A549 (cell line): ENCODE measurements at regions not wholly inside any gene's neighbourhood (a gene's known extent, or its start where the extent isn't known, plus 50 kb on each side); places are given as distances from the start of the nearest gene placed in this dataset.
A peak's percentile ranks its signal among the peaks of the same experiment; 100 is the strongest.

ENCODE experiments used
- BHLHE40 ChIP-seq: IDR thresholded peaks from 2 replicates; pipeline ENCODE4 v1.6.1; 2012; ENCODE audit warnings: low read depth, low read length, inconsistent platforms
- CHD2 ChIP-seq: fragments of 150-350 bp; IDR thresholded peaks from 2 replicates; pipeline ENCODE4 v1.6.1; 2014; ENCODE audit warnings: low read length; ENCODE audit not compliant: partially characterized antibody
- ESRRA ChIP-seq: fragments of 150-350 bp; IDR thresholded peaks from 2 replicates; pipeline ENCODE4 v1.6.1; 2014; ENCODE audit warnings: mild to moderate bottlenecking, low read length, borderline replicate concordance
- JUN ChIP-seq, 2 experiments: fragments of >200 bp; sonication (Bioruptor Twin); formaldehyde crosslinking; IDR thresholded peaks; 2 replicates in 1 of 2; 3 replicates in 1 of 2; pipeline ENCODE4 v1.6.1; 2016 to 2017
- KDM1A ChIP-seq: fragments of 200-600 bp; sonication (generic); IDR thresholded peaks from 2 replicates; pipeline ENCODE4 v1.6.1; 2016; ENCODE audit warnings: low read depth, mild to moderate bottlenecking
- KDM5A ChIP-seq: fragments of 200-600 bp; sonication (generic); IDR thresholded peaks from 2 replicates; pipeline ENCODE4 v1.6.1; 2016; ENCODE audit warnings: antibody characterized with exemption, mild to moderate bottlenecking
- MAFK ChIP-seq: fragments of 450-650 bp; IDR thresholded peaks from 2 replicates; pipeline ENCODE4 v1.6.1; 2014; ENCODE audit not compliant: partially characterized antibody
- NFE2L2 ChIP-seq: fragments of 150-350 bp; conservative IDR thresholded peaks from 2 replicates; pipeline ENCODE4 v1.6.1; 2014; ENCODE audit warnings: low read length
- POLR2A ChIP-seq: IDR thresholded peaks from 2 replicates; pipeline ENCODE4 v1.6.1; 2012; ENCODE audit warnings: mild to moderate bottlenecking, low read length
- SMC3 ChIP-seq: fragments of >200 bp; sonication (Bioruptor Twin); formaldehyde crosslinking; IDR thresholded peaks from 3 replicates; pipeline ENCODE4 v1.6.1; 2018; ENCODE audit warnings: inconsistent platforms
- TP53 ChIP-seq: fragments of 250-450 bp; sonication (Bioruptor Pico); IDR thresholded peaks from 2 replicates; pipeline ENCODE4 v1.5.0; 2021; ENCODE audit warnings: mild to moderate bottlenecking, moderate library complexity
- TF ChIP-seq, protein P1 (sequence below): fragments of >200 bp; sonication (Bioruptor Twin); formaldehyde crosslinking; IDR thresholded peaks from 3 replicates; pipeline ENCODE4 v1.5.1; 2016
- TF ChIP-seq, protein P2 (sequence below): fragments of 250-450 bp; sonication (Bioruptor Pico); IDR thresholded peaks from 2 replicates; pipeline ENCODE4 v1.5.0; 2021; ENCODE audit warnings: mild to moderate bottlenecking, moderate library complexity, borderline replicate concordance
- TF ChIP-seq, protein P3 (sequence below): IDR thresholded peaks from 2 replicates; pipeline ENCODE4 v1.6.1; 2012

DNA sequence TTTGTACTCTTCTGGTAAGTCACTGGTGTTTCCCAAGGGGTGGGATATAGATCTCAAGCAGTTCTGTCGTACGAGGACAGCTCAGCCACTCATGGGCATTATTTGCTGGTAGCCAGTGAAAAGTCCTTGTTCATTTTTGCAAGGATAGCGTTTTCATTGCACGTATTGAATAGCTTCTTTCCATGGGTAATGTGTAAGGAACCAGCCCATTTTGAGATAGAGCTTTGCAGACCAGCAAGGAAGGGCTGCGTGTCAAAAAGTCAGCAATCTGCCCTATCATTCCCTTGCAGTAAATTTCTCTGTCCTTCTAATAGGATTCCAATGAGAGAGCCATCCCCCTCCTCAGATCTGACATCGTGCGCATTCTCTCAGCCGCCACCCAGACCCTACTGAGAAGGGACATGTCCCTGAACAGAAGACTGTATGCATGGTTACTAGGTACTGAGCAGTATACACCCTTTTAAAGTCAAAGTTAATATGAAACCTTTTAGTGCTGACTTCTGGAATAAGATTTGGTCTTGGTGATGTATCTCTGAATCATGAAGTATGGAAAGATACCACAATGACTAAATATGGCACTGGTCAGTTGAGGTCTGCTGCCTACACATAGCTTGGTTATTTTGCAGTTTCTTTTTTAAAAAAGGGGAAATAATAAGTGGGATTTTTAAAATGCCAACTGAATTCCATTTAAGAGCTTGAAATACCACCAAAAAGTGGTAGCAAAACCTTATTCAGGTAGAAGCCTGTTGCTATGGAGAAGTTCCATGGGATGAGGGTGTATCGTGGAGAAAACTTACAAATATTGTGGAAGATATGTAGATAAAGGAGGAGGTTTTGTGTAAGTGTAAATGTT is 55.3 kb downstream of the DOP1B start:
- TF ChIP-seq BHLHE40 (no peak), CHD2 (no peak), ESRRA (no peak), POLR2A (no peak), SMC3 (no peak), KDM1A (no peak), MAFK (peak; percentile 54), NFE2L2 (no peak), JUN (IDR thresholded peaks at IDR 0.05) (no peak), KDM5A (no peak), TP53 (CRISPR knock-in tag) (no peak)
- TF ChIP-seq, protein P1, sequence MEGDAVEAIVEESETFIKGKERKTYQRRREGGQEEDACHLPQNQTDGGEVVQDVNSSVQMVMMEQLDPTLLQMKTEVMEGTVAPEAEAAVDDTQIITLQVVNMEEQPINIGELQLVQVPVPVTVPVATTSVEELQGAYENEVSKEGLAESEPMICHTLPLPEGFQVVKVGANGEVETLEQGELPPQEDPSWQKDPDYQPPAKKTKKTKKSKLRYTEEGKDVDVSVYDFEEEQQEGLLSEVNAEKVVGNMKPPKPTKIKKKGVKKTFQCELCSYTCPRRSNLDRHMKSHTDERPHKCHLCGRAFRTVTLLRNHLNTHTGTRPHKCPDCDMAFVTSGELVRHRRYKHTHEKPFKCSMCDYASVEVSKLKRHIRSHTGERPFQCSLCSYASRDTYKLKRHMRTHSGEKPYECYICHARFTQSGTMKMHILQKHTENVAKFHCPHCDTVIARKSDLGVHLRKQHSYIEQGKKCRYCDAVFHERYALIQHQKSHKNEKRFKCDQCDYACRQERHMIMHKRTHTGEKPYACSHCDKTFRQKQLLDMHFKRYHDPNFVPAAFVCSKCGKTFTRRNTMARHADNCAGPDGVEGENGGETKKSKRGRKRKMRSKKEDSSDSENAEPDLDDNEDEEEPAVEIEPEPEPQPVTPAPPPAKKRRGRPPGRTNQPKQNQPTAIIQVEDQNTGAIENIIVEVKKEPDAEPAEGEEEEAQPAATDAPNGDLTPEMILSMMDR: no peak
- TF ChIP-seq, protein P2, sequence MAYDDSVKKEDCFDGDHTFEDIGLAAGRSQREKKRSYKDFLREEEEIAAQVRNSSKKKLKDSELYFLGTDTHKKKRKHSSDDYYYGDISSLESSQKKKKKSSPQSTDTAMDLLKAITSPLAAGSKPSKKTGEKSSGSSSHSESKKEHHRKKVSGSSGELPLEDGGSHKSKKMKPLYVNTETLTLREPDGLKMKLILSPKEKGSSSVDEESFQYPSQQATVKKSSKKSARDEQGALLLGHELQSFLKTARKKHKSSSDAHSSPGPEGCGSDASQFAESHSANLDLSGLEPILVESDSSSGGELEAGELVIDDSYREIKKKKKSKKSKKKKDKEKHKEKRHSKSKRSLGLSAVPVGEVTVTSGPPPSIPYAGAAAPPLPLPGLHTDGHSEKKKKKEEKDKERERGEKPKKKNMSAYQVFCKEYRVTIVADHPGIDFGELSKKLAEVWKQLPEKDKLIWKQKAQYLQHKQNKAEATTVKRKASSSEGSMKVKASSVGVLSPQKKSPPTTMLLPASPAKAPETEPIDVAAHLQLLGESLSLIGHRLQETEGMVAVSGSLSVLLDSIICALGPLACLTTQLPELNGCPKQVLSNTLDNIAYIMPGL (CRISPR knock-in tag): no peak
- TF ChIP-seq, protein P3, sequence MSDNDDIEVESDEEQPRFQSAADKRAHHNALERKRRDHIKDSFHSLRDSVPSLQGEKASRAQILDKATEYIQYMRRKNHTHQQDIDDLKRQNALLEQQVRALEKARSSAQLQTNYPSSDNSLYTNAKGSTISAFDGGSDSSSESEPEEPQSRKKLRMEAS: no peak
